GM13976 (cell line): ENCODE measurements at regions not wholly inside any gene's neighbourhood (a gene's known extent, or its start where the extent isn't known, plus 50 kb on each side); places are given as distances from the start of the nearest gene placed in this dataset.

ENCODE experiments used
- DNase-seq: peaks from one replicate; pipeline ENCODE4 v3.0.0; 2012; ENCODE audit warnings: low spot score
- CTCF ChIP-seq: IDR thresholded peaks from 2 replicates; pipeline ENCODE4 v1.5.1; 2012; ENCODE audit warnings: borderline replicate concordance, mild to moderate bottlenecking; ENCODE audit not compliant: insufficient read depth; ENCODE audit errors: extremely low read depth, missing control alignments, control extremely low read depth
- in situ Hi-C: fragments of 300-500 bp; cut with MboI; formaldehyde crosslinking; loops from one replicate; pipeline ENCODE4 v1.12.0; 2022; ENCODE audit warnings: low sequenced_read_pairs, mixed read lengths, inconsistent platforms; ENCODE audit not compliant: unreplicated experiment

- TF ChIP-seq CTCF, result no peak
- no peak for DNase-seq
- in situ Hi-C loops, result no loop called here
Observed at GRCh38 chr1:194931166-194931565, 1677.1 kb downstream of the KCNT2 start.

GRCh38 chr1:194930132-194930531 is 1678.1 kb downstream of the KCNT2 start:
- no peak for DNase-seq
- no peak for TF ChIP-seq CTCF
- in situ Hi-C loops, result no loop called here

- DNase-seq, result no peak
Observed at GRCh38 chr1:194929357-194929756, 1678.9 kb downstream of the KCNT2 start.

GRCh38 chr1:194919146-194919545 is 1689.1 kb downstream of the KCNT2 start:
- TF ChIP-seq CTCF, result no peak
- in situ Hi-C loops, result no loop called here
- DNase-seq, result no peak

More at GRCh38 chr1:194929357-194929756, 1678.9 kb downstream of the KCNT2 start:
- TF ChIP-seq CTCF, result no peak
- in situ Hi-C loops, result no loop called here

- DNase-seq, result no peak
- TF ChIP-seq CTCF, result no peak
- in situ Hi-C loops, result no loop called here
Observed at GRCh38 chr1:194917769-194918168, 1690.5 kb downstream of the KCNT2 start.

GRCh38 chr1:194908643-194909042 is 1699.6 kb downstream of the KCNT2 start:
- DNase-seq, result no peak
- in situ Hi-C loops, result no loop called here
- no peak for TF ChIP-seq CTCF

- in situ Hi-C loops, result no loop called here
- DNase-seq, result no peak
- no peak for TF ChIP-seq CTCF
Observed at GRCh38 chr1:194903524-194903923, 1704.7 kb downstream of the KCNT2 start.
